Left hindlimb (tissue), 1 donor: ENCODE measurements at regions not wholly inside any gene's neighbourhood (a gene's known extent, or its start where the extent isn't known, plus 50 kb on each side); places are given as distances from the start of the nearest gene placed in this dataset.
"Not testable (repeated sequence)": the region's sequence is repeated elsewhere in the genome, so short reads cannot be mapped to it uniquely, and the experiment has no call there.

Source experiments
- DNase-seq: peaks from one replicate; pipeline ENCODE4 v3.0.0-alpha.2; 2018

GRCh38 chr7:32762206-32762924, 129.2 kb downstream of the KBTBD2 start:
- not testable (repeated sequence) for DNase-seq

DNA sequence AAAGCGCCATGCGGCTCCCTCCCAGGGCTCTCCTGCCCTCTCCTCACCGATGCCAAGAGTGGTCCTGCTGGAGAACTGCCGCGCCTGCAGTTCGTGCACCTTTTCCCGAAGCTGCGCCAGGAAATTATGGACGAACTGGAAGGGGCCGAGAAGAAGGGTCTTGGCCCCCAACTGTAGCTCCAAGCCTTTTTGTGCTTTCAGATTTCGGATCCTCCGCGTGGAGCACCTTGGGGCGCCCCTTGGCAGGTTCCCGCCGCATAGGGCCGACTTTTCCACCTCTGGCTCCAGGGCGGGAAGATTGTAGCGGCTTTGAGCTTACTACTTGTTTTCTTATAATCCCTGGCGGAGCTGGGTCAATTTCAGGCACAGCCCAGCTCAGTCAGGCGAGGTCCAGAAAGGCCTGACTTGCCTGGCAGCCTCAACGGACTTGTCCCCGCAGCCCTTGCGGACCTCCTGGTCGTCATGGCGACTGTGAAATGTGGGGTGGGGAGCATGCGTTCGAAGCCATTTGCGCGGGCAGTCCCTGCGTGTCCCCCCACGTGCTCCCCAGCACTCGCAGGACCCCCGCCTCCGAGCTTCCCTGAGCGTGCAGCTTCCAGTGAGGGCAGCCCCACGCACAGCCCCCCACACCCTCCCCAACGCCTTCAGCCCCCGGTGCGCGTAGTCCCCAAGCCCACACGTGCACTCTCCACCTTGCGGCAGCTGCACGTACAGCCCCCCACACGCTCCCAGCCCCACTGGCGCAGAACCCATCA, 129.9 kb downstream of the KBTBD2 start:
- peak; percentile 34 for DNase-seq

DNA sequence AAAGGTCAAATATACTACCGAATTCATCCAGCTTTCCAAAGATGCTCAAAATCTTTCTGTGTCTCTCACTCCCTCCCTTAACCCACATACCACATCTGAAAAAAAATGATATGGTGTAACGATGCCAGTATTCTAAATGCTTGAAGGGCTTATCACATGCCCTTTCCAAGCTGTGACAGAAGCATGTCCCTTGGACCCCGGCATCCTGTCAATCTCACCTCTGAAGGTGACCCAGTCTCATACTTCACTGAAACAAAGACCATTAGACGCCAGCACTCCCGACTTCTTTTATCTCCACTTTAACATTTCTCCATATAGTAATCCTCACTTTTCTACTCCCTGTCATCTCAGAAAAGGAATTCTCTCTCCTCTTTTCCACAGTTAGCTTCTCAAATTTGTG, 130.8 kb downstream of the KBTBD2 start:
- not testable (repeated sequence) for DNase-seq

GRCh38 chr7:32759859-32760258, 131.7 kb downstream of the KBTBD2 start:
- not testable (repeated sequence) for DNase-seq

- DNase-seq = not testable (repeated sequence)
Measured at GRCh38 chr7:32753872-32754271, 137.7 kb downstream of the KBTBD2 start.

- not testable (repeated sequence) for DNase-seq
Measured at GRCh38 chr7:32748337-32748736, 143.2 kb downstream of the KBTBD2 start.

- DNase-seq = not testable (repeated sequence)
Measured at GRCh38 chr7:32747443-32748148, 144.0 kb downstream of the KBTBD2 start.

GRCh38 chr7:32741853-32742476, 149.6 kb downstream of the KBTBD2 start:
- not testable (repeated sequence) for DNase-seq

DNA sequence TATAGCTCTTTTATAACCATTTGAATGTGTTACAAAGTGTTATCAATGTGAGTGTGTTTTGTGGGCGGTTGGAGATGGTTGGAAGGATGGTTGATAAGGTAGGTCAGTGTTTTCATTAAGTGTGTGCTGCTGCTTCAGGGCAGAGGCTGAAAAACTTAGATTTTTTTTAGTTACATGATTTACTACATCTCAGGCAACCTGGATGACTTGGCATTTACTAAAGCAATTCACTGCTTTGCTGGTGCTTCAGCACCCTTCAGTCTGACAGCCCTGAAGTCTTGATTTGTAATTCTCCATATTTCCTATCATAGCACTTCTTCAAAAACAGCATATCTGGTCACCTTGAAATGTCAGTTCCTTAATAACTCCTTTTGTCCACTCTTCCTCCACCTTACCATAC, 151.8 kb downstream of the KBTBD2 start:
- not testable (repeated sequence) for DNase-seq

DNA sequence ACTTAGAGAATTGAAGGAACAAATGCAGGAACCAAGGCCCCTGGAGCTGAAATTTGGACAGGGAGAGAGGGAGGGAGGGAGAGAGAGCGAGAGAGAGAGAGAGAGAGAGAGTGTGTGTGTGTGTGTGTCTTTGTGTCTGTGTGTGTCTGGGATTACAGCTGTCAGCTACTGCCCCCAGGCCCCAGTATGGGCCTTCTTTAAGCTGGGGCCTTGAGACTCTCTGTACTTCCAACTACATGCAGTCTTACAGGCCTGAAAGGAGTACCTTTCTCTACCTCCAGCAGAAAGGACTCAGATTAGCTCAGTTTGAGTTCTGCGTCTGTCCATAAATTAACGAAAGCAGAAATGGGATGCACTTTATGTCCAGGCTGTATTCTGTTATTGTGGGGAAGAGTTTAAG, 153.2 kb downstream of the KBTBD2 start:
- not testable (repeated sequence) for DNase-seq

DNA sequence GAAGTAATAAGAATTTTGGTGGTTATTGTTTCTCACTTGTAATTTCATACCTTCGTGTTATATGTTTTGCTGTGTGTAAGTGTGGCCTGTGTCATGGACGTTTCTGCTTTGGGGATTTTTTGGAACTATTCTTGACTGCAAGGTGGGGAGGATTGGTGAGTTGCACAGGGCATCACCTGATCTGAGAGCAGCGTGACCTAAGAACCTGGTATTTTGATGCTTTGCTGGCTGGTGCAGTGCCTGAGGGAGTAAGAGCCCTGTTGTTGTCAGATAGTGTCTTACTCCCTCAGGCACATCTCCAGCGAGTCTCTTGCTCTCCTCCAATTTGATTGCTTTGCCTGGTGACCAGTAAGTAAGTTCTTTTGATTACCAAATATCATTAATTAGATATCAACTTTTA, 158.8 kb downstream of the KBTBD2 start:
- DNase-seq = not testable (repeated sequence)

DNA sequence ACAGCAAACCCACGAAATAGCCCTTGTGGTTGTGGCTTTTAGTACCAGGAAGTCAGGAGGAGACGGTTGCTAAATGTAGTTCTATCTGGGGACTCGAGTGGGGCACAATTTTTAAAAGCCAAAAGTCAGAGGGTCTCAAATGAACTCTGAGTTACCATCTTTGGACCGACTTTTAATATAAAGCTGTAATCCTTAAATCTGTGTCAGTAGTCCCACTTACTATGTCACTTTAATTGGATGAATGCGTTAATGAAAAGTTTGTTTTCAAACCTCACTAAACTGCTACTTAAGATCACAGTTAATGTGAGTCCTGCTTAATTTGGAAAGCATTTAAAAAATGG, 162.3 kb downstream of the KBTBD2 start:
- DNase-seq = not testable (repeated sequence)

GRCh38 chr7:32728412-32729334, 162.9 kb downstream of the KBTBD2 start:
- peak; percentile 81 for DNase-seq

GRCh38 chr7:32727483-32728411, 163.8 kb downstream of the KBTBD2 start:
- DNase-seq = peak; percentile 65

- DNase-seq = not testable (repeated sequence)
Measured at GRCh38 chr7:32722837-32723236, 168.7 kb downstream of the KBTBD2 start.

DNA sequence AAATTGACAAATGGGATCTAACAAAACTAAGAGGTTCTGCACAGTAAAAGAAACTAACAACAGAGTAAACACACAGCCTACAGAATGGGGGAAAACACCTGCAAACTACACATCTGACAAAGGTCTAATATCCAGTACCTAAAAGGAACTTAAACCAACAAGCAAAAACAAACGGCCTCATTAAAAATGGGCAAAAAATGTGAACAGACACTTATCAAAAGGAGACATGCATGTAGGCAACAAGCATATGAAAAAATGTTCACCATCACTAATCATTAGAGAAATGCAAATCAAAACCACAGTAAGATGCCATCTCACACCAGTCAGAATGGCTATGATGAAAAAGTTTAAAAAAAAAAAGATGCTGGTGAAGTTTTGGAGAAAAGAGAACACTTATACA, 197.4 kb downstream of the KBTBD2 start:
- no peak for DNase-seq

- DNase-seq = not testable (repeated sequence)
Measured at GRCh38 chr7:32691965-32692815, 196.9 kb downstream of the AVL9 start.

DNA sequence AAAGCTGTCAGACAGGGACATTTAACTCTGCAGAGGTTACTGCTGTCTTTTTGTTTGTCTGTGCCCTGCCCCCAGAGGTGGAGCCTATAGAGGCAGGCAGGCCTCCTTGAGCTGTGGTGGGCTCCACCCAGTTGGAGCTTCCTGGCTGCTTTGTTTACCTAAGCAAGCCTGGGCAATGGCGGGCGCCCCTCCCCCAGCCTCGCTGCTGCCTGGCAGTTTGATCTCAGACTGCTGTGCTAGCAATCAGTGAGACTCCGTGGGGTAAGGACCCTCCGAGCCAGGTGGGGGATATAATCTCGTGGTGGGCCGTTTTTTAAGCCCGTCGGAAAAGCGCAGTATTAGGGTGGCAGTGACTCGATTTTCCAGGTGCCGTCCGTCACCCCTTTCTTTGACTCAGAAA, 192.8 kb downstream of the AVL9 start:
- DNase-seq = not testable (repeated sequence)

DNA sequence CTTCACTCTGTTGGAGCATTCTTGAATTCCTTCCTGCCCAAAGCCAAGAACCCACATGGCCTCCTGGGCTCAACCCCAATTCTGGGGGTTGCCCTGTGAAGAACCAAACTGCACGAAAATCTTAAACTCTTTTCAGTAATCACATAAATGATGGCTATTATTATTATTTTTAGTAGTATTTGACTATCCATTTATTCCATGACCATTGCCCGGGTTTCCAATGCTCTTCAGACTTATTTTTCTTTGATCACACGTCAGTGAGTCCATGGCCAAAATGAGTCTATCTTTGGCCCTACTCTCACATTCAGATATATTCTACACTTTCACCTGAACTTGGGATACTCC, 185.9 kb downstream of the AVL9 start:
- DNase-seq = no peak
